Midbrain (tissue), 1 donor: ENCODE measurements at regions not wholly inside any gene's neighbourhood (a gene's known extent, or its start where the extent isn't known, plus 50 kb on each side); places are given as distances from the start of the nearest gene placed in this dataset.
"Not testable (repeated sequence)": the region's sequence is repeated elsewhere in the genome, so short reads cannot be mapped to it uniquely, and the experiment has no call there.

Experiments used
- DNase-seq: peaks from one replicate; lab custom pipeline; 2025; lab: John Stamatoyannopoulos, UW

DNA sequence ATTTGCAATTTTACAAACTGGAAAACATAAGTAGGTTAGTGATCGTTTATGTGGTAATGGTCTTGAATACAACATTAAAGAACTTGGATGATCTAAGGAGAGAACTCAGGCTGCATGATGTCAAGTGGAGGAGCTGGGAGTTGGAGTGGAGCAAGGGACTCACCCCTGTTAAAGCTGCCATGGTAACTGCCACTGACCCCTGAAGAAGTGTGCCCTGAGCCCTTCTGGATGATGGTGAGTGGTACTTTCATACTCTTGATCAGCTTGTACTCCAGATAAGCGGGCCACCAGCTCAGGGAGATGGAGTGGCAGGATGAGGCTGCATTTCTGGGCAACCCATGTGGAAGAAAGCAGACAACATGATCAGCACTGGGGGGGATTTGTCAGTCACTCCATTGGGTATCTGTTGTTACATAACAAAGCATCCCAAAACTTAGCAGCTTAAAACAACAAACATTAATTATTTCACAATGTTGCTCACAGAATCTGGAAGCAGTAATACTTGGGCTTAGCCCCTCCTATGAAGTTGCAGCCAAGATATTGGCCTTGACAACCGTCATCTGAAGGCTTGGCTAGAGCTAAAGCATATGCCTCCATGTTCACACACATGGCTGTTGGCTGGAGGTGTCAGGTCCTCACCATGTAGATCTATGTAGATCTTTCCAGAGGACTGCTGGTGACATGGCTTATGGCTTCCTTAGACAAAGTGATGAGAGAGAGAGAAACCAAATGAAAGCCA, 213.8 kb downstream of the DUSP10 start:
- DNase-seq: no peak

DNA sequence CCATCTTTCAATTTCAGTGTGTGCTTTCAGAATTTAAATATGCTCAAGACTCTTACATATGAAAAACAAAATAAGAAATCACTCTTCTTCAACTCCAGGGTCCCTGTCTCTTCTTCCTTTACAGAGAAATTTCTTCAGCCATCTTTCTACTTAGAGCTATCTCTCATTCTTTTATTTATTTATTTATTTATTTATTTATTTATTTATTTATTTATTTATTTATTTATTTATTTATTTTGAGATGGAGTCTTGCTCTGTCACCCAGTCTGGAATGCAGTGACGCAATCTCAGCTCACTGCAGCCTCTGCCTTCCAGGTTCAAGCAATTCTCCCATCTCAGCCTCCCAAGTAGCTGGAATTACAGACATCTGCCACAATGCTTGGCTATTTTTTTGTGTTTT, 211.7 kb downstream of the DUSP10 start:
- not testable (repeated sequence) for DNase-seq

DNA sequence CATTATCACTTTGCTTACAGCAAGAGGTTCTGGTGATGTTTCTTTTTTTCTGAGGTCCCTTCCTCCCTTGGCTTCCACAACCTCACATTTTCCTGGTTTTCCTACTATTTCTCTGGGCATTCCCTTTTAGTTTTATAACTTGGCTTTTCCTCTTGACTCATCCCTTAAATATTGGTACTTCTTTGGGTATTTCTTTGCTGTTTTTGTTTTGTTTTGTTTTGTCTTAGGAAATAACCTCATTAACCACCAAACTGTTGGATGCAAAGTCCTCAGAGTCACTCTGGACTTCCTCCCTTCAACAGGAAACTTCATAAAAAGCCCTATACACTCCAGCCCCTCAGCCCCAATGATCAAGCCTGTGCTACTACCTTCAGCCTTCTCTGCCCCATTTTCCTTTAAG, 211.1 kb downstream of the DUSP10 start:
- no peak for DNase-seq

DNA sequence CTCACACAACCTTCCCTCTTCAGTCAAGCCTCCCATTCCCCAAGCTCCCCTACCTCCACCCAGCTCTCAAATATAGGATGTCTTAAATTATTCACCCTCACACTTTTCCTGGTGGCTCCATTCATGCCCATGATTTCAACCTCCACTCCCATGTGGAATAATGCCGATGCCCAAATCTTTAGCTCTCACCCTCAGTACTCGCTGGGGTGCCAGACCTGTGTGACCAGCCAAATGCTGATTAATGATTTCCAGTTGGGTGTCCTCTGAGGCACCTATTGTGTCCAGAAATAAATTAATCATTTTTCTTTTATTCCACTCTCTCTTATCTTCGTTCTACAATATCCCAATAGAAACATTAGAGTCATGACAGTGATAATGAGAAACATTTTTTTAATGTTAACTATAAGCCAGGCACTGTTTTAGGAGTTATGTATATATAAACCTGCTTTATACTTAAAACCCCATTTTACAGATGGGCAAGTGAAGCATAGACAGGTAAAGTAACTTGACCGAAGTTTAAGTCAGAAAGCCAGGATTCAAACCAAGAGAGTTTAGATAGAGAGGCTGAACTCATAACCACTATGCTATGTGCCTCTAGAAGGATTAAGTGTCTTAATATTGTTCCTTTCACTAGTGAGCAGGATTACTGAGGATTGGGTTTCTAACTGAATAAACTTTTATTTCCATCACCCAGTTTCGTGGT, 209.7 kb downstream of the DUSP10 start:
- no peak for DNase-seq

DNA sequence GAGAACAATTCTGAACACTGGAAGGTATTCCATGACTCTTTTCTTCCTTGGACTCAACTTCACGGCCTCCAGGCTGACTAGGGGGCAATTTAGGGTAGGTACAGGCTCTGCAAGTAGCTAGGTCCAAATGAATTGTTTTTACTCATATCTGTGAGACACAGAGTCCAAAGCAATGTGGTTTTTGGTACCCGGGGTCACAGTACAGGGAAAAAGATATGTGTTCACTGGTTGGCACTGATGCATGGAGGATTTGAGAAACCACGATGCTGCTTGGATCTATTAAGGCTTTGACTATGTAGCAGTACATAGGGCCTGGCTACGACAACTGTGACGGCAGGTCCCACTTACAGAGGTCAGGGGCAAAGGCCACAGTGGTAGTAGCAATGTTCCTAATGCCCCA, 200.6 kb downstream of the DUSP10 start:
- no peak for DNase-seq

DNA sequence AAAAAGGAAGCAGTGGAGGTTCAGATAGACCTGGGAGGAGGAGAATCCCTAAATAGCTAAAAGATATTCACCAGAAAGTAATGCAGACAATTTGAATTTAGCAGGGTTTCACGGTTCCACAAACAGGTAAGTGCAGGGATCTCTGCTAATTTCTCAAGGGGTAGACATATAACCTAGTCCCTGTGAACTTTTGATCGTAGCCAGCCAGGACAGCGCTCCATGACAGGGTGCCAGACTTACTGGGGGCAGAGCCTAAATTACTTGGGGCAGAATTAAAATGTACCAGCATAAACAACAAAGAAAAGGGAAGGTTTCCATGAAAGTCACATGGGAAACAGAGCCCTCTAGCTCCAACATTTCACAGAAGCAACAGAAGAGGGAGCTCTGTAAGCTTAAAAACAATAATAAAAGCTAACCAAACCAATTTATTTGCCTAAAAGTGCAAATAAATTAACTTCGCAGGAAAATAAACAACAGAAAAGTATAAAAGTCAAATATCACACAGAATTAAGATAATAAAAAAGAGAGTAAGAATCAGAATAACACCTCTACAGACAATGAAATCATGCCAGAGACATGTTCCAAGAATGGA, 198.3 kb downstream of the DUSP10 start:
- DNase-seq: peak; percentile 60

DNA sequence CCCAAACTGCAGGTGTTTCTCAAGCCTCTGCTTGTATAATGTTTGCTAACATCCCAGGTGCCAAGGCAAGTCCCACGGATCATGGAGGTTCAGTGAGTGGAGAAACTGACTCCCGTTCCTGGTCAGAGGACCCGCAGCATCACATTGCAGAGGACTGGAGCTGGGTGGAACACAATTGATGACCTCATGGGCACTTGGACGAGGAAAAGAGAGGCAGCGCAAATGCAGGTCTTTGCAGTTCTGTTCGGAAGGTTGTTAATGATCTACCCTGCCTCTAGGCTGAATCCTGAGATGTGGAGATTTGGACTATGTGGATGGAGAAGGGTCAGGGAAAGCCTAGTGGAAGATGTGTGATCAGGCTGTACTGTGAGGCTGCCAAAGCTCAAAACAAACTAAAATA, 192.9 kb downstream of the DUSP10 start:
- no peak for DNase-seq

DNA sequence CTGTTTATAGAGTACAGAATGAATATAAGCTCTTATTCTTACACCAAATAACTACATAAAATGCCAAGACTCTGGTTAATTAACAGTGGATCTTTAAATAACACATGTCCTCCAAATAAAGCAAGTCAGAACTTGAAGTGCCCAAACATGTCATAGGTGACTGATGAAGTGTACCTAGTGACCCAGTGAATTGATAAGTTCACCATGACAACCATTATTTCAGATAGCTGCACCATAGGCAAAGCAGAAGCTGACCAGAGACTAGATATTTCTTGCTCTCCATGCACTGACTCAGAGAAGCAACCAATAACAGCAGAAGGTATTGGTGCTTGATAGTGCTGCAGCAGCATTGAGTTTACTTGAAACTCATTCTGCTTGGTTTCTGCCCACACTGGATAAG, 192.1 kb downstream of the DUSP10 start:
- no peak for DNase-seq

DNA sequence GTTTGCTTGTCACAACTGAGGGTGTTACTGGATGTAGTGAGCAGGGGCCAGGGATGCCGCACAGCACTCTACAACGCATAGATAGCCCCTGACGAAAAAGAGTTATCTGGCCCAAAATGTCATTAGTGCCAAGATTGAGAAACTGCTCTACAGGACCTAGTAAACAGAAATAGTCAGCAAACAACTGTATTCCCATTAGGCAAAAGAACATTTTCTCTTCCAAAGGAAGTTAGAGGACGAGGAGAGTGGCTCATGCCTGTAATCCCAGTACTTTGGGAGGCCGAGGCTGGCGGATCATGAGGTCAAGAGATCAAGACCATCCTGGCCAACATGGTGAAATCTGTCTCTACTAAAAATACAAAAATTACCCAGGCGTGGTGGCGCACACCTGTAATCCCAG, 189.1 kb downstream of the DUSP10 start:
- DNase-seq: not testable (repeated sequence)

DNA sequence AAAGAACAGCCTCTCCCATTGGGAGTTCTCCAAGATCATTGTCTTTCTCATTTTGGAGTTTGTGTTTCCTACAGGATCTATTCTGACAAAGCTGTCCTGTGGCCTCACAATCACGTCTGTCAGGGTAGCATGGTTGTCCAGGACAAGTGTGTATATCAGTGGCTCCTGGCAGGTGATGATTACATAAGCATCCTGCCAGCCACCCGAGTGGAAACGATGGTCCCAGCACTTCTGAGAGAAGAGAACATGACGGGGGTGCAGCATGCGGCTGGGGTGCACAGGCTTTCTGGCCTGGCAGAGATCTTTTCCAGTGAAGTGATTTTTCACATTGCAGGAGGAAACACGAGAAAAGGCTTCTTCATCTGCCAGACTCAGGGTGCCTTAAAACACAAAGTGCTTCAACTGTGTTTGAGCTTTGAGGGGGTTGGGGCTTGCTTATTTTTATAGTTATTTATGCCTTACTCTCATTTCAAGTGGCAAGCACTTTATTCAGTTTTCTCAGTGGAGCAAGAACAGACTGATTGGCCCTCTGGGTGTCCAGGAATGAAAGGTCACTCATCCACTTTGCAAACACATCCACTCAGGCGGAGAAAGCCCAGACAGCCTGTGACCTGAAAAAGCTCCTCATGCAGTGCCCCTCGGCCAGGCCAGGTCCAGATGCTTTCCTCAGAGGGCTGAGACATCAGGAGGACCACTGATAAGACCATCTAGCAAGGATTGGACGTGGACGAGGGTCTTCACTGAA, 186.0 kb downstream of the DUSP10 start:
- no peak for DNase-seq

DNA sequence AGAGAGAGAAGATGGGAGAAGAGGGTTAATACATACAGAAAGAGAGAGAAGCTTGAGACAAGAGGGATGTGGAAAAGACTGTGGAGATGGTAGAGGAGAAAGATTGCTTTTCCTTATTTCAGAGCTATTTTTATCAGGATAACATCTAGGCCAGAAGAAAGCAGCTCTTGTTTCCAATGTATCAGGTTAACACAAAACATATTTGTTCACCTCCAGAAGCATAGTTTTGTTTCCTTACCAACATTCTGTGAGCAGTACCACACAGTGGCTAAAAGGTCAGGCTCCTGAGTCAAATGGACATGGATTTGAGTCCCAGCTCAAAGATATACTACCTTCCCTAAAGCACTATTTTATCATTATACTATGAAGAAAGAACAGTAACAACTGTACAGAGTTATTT, 185.5 kb downstream of the DUSP10 start:
- no peak for DNase-seq

DNA sequence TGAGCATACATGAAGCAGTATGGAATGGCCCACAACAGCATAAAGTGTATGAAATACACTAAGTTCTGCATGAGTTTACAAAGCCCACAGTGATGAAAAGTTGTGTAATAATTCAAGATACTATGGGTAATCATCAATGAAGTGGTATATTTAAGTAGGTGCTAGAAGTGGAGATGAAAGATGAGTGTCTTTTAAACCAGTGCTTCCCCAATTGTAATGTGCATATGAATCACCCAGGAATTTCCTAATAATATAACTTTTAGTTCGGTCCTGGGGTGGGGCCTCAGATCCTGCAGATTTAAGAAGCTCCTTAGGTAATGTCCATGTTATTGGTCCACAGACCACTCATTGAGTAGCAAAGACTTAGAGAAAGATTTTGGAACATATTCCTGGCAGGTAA, 184.9 kb downstream of the DUSP10 start:
- no peak for DNase-seq

DNA sequence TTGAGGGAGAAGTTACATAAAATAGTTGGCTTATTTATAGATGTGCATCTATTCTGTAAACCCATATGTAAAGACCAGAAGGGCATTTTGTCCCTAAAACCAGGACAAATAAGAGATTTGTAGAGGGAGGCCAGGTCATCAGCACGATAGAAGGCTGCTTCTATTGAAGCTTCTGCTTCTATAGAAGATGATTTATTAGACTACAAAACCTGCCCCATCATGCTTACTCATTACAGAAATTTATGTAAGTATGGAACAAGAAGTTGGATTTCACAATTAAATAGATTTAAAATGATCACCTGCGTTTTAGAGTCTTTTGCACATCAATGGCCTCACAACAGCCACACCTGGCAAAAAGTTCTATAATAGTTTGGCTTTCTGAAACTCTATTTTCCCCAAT, 183.5 kb downstream of the DUSP10 start:
- no peak for DNase-seq

DNA sequence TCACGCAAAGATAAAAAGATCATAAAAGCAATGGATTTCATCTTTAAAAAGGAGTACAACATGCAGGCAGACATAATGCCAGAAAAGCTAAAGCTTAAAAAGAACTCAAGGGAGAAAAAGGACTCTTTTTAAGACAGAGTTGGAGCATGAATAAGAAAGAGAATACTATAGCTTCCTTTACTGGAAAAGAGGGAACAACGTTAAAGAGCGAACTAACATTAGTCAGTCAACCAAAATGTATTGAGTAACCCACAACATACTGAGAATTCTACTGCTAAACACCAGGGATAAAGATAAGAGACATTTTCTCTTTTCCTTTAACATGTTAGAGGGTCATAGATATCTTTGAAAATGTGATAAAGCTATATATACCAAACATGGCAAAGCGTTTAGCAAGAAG, 182.0 kb downstream of the DUSP10 start:
- no peak for DNase-seq

DNA sequence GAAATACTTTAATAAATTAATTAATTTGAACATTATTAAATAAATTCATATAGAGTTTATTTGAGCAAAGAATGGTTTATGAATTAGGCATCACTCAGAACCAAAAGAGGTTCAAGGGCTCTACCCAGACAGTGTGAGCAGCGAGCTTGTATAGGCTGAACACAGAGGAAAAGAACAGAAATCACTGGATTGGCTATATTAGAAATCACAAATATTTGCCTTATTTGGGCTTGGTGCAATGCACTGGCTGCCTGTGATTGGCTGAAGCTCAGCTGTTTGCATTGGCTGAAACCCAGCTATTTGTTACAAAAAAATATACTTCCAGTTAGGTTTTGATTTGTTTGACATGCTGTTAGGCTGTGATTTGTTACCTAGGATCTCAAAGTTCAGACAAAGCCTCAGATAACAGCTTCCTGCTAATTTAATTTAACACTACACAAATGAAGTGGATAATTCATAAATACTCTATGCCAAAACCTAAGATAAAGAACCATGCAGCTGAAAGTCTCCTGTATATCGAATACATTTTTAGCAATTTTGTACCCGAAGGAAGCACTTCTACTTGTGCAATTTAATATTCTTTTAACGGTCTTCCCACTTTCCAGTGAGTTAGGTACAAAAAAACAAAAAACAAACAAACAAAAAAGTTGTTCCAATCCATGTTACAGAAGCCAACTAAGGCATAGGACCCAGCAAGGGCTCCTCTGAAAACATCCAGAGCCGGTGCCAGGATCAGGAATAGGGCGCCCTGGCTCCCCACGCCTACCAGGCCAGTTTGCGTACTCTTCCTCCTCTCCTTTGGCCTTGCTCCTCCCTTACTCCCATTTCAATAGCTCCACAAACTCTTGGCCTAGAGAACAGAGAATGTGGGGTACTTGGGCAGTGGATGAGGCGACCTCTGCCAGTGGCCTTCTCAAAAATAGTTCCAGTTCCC, 179.1 kb downstream of the DUSP10 start:
- no peak for DNase-seq

DNA sequence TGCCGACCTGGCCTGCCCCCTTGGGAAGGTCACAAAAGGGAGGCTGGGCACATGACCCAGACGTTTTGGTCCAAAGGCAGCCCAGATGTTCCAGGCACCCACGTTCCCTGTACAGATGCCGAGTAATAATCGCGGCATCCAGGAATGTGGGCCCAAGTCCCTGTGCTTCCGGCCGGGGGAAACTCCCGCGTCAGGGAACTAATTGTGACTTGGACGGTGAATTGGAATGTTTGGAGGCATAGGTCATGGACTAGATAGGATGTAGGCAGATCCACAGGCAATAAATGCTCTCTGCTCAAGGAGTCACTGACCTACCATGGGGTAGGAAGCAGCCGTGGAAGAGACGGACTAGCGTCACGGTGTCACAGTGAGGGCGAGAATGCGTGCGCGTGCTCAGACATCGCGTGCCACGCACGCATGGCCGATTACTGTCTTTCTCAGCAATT, 178.4 kb downstream of the DUSP10 start:
- no peak for DNase-seq

DNA sequence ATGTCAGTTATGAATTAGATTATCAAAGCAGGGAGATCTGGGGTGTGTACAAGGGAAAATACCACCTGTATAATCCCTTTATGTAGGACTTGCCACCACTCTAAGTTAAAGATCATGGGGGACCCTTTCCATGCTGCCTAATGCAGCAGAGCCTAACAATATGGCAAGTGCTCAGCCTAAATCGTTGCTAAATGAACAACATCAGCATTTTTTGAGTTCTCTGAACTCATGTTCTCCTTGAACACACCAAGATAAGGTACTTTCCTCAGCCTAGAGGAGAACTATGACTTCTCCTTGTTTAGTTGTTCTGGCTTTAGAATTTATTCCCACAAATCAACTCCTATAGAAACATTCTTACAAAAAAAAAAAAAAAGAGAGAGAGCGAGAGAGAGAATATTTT, 177.0 kb downstream of the DUSP10 start:
- no peak for DNase-seq

DNA sequence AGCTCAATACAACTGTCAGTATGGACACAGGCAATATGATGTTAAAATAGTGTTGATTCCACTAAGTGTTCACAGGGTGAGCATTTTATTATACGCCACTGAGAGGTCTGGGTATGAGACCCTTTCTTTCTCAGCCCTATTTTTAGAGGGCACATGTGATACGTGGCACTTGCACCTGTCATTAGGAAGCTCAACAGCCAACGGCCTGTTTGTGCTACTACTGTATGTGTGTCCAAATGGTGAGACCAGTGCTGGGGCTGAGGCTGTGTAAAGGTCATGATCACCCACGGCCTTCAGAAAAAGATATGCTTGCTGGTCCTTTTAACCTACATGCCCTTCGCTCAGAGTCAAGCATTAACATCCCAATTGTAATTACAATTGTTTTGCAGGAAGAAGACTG, 176.2 kb downstream of the DUSP10 start:
- DNase-seq: no peak

DNA sequence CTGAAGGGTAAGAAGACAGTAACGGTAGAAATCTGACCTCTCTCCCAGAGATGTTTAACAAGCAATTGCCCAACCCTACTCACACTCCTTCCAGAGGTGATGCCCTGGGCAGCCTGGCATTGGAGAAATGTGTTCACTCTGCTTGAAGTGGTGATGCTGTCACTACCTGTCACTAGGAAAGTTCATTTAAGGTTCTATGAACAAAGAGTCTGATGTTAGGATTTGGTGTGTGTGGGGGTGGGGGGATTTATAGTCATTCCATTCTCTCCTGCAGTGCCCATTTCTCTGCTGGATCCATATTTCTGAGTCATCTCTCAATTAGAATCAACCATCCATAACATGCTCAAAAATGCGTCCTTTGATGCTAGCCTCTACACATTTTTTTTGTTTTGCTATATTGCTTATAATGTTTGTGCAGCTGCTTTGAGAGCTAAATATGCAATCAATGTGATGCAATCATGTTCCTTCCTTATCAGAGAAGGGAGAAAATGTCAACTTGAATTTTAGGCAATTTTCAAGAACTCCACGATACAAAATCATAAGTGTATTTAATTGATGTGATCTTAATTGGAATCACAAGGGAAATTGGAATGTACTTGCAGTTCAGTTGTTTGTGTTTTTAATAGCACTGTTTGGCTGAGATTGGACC, 173.9 kb downstream of the DUSP10 start:
- no peak for DNase-seq

DNA sequence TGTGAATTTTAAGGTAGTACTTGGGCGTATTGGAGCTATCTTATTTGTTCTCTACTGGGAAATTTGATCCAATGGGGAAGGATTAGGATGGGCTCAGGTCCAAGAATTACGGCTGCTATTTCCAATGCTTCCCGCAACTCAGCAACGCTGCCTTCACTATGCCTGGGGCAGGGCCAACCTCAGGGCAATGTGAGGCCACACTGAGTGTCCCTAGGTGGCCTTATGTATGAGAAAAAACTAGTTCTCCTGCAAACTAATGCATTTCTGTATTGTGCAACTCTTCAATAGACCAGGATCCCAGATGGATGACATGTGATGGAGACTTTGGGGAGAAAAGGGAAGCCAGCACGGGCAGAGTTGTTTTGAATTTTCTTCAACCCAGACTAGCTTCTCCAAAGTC, 168.1 kb downstream of the DUSP10 start:
- DNase-seq: no peak

DNA sequence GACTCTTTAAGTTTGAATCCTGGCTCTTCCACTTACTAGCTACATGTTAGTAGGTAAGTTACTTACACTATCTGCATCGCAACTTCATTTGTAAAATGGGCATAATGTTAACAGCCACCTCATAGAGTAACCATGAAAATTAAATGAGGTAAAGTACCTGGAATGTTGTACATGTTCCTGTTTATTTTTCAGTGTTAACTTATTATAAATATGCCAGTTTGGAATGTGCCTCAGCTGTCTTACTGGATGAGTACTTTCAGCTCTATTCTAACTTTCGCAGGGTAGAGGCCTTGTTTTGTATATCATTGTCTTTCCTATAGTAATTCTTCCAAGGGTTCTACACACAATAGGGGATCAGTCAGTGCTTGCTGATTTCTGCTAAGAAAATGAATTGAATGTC, 167.4 kb downstream of the DUSP10 start:
- no peak for DNase-seq
